ENCODE measurements at regions not wholly inside any gene's neighbourhood (a gene's known extent, or its start where the extent isn't known, plus 50 kb on each side); places are given as distances from the start of the nearest gene placed in this dataset.

GRCh38 chr4:24262084-24262483, 322.3 kb downstream of the DHX15 start:
- H3K27me3 ChIP-seq, result no peaks in the 10 kb centered on the region
- H3K36me3 ChIP-seq, result no peaks in the 10 kb centered on the region
- no peak for TF ChIP-seq POLR2A (IDR thresholded peaks at IDR 0.05)
- no peak for TF ChIP-seq EP300 (IDR thresholded peaks at IDR 0.05)
- TF ChIP-seq, protein P1, sequence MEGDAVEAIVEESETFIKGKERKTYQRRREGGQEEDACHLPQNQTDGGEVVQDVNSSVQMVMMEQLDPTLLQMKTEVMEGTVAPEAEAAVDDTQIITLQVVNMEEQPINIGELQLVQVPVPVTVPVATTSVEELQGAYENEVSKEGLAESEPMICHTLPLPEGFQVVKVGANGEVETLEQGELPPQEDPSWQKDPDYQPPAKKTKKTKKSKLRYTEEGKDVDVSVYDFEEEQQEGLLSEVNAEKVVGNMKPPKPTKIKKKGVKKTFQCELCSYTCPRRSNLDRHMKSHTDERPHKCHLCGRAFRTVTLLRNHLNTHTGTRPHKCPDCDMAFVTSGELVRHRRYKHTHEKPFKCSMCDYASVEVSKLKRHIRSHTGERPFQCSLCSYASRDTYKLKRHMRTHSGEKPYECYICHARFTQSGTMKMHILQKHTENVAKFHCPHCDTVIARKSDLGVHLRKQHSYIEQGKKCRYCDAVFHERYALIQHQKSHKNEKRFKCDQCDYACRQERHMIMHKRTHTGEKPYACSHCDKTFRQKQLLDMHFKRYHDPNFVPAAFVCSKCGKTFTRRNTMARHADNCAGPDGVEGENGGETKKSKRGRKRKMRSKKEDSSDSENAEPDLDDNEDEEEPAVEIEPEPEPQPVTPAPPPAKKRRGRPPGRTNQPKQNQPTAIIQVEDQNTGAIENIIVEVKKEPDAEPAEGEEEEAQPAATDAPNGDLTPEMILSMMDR (IDR thresholded peaks at IDR 0.05), result no peak
- H3K4me3 ChIP-seq, result no peak overlapping the region
- H3K9me3 ChIP-seq, result no peaks in the 10 kb centered on the region
- intact Hi-C loops (cut with DNase I), result no loop called here
- 39 to 64% (median 60%) methylated on average over 6 of the region's 6 CpGs for WGBS, 3 donors
- no peak for DNase-seq
- H3K27ac ChIP-seq, result no peak overlapping the region
- H3K4me1 ChIP-seq (ENCODE audit: insufficient read depth), result no peaks in the 10 kb centered on the region

GRCh38 chr4:24260923-24261564, 323.3 kb downstream of the DHX15 start:
- H3K36me3 ChIP-seq, result no peaks in the 10 kb centered on the region
- H3K9me3 ChIP-seq, result no peaks in the 10 kb centered on the region
- 82 to 87% (median 86%) methylated on average over 5 of the region's 5 CpGs for WGBS, 3 donors
- no peak for TF ChIP-seq EP300 (IDR thresholded peaks at IDR 0.05)
- TF ChIP-seq, protein P1 (IDR thresholded peaks at IDR 0.05), result no peak
- TF ChIP-seq POLR2A (IDR thresholded peaks at IDR 0.05), result no peak
- H3K4me1 ChIP-seq (ENCODE audit: insufficient read depth), result no peaks in the 10 kb centered on the region
- no peak for DNase-seq
- no peak overlapping the region for H3K27ac ChIP-seq
- intact Hi-C loops (cut with DNase I), result no loop called here
- H3K27me3 ChIP-seq, result no peaks in the 10 kb centered on the region
- no peak overlapping the region for H3K4me3 ChIP-seq

GRCh38 chr4:24260133-24260715, 324.1 kb downstream of the DHX15 start:
- H3K4me3 ChIP-seq, result no peak overlapping the region
- WGBS, 3 donors, result 59 to 67% (median 61%) methylated on average over 8 of the region's 8 CpGs

DNA sequence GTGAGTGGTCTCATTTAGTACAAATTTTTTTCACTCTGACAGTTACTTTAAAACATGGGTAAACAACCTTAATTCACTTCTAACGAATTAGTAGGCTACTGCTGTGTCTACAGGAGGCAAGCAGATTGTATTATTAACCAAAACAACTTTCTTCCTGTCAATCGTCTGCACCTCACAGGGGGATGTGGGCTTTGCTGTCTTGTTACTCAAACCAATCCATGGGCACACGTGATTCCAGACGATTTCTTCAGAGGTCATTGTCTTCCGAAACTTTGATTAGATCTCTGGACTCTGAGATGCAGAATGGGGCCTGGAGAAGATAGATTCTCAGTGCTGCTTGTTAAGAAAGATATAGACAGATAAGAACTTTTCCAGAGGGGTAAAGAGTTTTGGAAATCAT, 327.8 kb downstream of the DHX15 start:
- no peaks in the 10 kb centered on the region for H3K36me3 ChIP-seq
- DNase-seq, result no peak
- intact Hi-C loops (cut with DNase I), result no loop called here
- H3K9me3 ChIP-seq, result no peaks in the 10 kb centered on the region
- no peaks in the 10 kb centered on the region for H3K27me3 ChIP-seq
- no peak overlapping the region for H3K4me3 ChIP-seq
- no peaks in the 10 kb centered on the region for H3K4me1 ChIP-seq (ENCODE audit: insufficient read depth)
- TF ChIP-seq POLR2A (IDR thresholded peaks at IDR 0.05), result no peak
- TF ChIP-seq, protein P1 (IDR thresholded peaks at IDR 0.05), result no peak
- no peak for TF ChIP-seq EP300 (IDR thresholded peaks at IDR 0.05)
- no peak overlapping the region for H3K27ac ChIP-seq
- 44 to 57% (median 50%) methylated on average over 5 of the region's 5 CpGs for WGBS, 3 donors

More at GRCh38 chr4:24260133-24260715, 324.1 kb downstream of the DHX15 start:
- no peak overlapping the region for H3K27ac ChIP-seq
- TF ChIP-seq POLR2A (IDR thresholded peaks at IDR 0.05) (no peak), EP300 (IDR thresholded peaks at IDR 0.05) (no peak)
- TF ChIP-seq, protein P1 (IDR thresholded peaks at IDR 0.05), result no peak
- intact Hi-C loops (cut with DNase I), result no loop called here
- no peaks in the 10 kb centered on the region for H3K27me3 ChIP-seq
- no peaks in the 10 kb centered on the region for H3K36me3 ChIP-seq
- no peaks in the 10 kb centered on the region for H3K9me3 ChIP-seq
- no peak for DNase-seq
- H3K4me1 ChIP-seq (ENCODE audit: insufficient read depth), result no peaks in the 10 kb centered on the region

All from ovary (tissue), 7 donors.